HG03159 (cell line): ENCODE measurements at regions not wholly inside any gene's neighbourhood (a gene's known extent, or its start where the extent isn't known, plus 50 kb on each side); places are given as distances from the start of the nearest gene placed in this dataset.
"Not testable (repeated sequence)": the region's sequence is repeated elsewhere in the genome, so short reads cannot be mapped to it uniquely, and the experiment has no call there.

ENCODE experiments used
- ATAC-seq: cut with Tn5 transposase; IDR thresholded peaks from one replicate; pipeline ENCODE4 v1.9.1; 2021; ENCODE audit warnings: mild to moderate bottlenecking, moderate library complexity; ENCODE audit not compliant: unreplicated experiment

- no peak for ATAC-seq
Observed at GRCh38 chr6:144392536-144392935, 107.4 kb downstream of the UTRN start.

GRCh38 chr6:144394210-144394609 is 109.1 kb downstream of the UTRN start:
- no peak for ATAC-seq

- no peak for ATAC-seq
Observed at GRCh38 chr6:144395014-144395413, 109.9 kb downstream of the UTRN start.

- ATAC-seq, result no peak
Observed at GRCh38 chr6:144395826-144396225, 110.7 kb downstream of the UTRN start.

DNA sequence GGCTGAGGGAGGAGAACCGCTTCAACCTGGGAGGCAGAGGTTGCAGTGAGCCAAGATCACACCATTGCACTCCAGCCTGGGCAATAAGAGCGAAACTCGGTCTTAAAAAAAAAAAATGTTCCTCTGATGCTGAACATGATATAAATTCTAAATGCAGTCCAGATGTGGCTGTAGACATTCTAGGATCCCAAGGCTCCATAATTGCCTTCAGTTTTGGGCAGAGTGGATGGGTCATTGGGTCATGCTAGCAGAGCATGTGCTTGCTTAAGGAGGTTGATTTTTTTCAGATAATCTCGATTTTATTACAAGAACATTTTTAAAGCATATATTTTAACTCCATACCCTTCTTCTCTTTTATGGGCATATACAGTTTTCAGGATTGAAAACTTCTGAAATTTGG is 112.0 kb downstream of the UTRN start:
- no peak for ATAC-seq

- no peak for ATAC-seq
Observed at GRCh38 chr6:144400321-144400720, 115.2 kb downstream of the UTRN start.

DNA sequence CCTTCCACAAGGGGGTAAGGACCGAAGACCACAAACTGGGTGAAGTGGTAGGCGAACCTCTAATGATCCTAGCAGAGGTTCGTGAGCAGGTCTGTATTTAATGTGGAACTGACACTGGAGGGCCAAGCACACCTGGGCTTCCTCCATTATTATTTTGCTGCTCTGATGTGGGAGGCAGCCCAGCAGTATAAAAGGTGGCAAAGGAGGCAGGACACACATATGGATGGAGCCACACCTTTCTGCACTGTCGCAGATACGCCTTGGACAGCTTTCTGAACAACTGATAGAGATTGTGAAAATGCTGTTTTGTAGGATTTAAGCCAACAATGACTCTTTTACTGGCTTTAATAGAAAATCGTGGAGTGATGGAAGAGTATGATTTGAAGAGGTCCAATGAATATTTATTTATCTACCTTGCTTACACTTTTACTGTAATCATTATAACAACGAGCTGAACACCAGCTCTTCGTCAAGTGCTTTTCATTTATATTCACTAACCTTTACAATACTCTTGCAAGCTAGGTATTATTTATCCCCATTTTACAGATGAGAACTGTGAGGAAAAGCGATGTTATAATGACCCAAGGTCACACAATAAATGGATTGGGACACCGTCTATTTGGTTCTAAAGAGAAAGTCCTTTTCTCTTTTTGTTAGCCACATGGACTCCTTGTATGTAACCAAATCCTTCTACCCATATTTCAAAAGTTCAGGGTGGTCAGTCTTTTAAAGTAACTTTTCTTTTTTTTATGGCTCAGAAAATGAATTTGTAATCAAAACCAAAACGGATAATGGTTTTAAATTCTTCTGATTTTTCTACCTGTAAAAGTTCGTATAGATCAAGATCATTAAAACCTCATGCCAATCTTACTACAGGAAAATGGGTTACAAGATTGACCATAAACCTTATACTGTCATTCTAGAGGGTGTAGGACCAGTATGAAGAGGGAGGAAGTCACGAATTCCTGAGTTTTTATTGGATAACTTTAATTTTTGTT is 116.9 kb downstream of the UTRN start:
- no peak for ATAC-seq

DNA sequence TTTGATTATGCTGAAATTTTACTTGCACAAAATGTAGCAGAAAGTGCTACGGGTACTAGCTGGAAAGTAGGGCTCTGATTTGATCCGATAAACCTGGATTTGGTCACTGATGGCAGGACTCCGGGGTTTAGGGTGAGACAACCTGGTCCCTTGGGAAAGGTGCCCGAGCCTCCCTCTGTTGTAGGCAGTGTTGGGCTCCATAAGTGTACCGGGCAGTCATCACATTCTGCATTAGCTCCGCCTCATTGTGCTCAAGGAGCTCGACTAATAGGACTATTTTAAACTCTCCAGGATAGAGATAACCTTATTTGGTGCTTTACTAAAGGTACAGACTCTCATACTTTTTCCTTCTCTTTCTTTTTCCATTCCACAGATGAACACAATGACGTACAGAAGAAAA is 117.6 kb downstream of the UTRN start:
- no peak for ATAC-seq

GRCh38 chr6:144405163-144405562 is 120.0 kb downstream of the UTRN start:
- no peak for ATAC-seq

DNA sequence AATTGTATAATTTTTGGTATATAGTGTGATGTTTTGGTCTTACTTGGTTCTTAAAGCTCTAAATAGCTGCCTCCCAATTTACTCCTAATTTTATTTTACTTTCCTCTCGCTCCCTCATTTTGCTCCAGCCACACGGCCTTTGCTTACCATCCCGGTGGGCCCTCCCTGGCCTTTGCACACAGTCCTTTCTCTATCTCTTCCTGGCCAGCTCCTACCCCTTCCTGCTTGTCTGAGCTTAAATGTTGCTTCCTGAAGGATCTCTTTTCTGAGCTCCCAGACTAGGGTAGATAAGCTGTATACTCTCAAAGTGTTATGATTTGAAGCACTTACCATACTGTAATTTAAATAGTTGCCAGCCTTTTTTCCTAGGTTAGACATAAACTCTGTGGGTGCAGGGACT is 121.7 kb downstream of the UTRN start:
- ATAC-seq, result no peak

GRCh38 chr6:144408161-144408560 is 123.0 kb downstream of the UTRN start:
- ATAC-seq, result no peak

DNA sequence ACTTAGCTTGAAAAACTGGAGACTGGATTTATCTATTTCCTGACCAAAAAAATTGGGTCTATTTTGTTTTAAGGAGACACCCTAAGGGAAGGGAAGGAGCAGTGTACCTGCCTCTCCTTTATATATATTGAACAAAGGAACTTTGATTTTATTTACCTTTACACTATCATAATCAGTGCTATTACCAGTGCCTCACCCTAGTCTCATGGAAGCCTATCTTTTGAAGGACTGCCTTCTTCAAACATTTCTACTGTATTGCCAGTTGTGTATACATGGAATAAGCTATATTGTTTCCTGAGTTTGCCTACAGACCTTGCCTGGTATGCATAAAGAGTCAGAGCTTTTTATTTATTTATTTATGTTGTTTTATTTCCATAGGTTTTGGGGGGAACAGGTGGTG is 124.9 kb downstream of the UTRN start:
- ATAC-seq, result no peak

- ATAC-seq, result not testable (repeated sequence)
Observed at GRCh38 chr6:144410574-144410973, 125.4 kb downstream of the UTRN start.

DNA sequence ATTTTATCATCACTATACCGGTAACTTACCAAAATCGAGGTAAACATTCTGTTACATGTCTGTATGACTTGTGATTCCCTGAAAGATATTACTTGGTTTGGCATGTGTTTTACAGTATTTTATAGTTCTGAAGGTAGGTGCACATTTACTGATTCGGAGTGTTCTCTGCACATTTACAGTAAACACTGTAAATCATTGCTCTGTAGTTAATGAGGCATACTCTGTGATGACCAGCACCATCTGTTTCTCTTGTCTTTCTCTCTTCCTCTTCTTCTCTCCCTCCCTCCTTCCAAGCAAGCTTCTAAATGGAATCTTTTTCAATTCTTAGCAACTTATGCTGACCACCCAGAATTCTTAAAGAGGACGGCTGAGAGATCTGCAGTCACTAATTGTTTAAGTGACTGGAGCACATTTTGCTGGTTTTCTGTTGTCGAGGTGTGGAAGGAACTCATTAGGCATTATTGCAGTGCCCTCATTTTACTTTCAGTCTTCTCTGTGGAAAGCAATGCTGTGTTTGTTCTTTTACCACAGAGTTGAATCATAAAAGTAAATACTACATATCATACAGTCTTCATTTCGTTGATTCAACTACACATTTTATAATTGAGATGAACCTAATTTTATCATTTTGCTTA is 126.5 kb downstream of the UTRN start:
- peak; percentile 52 for ATAC-seq

DNA sequence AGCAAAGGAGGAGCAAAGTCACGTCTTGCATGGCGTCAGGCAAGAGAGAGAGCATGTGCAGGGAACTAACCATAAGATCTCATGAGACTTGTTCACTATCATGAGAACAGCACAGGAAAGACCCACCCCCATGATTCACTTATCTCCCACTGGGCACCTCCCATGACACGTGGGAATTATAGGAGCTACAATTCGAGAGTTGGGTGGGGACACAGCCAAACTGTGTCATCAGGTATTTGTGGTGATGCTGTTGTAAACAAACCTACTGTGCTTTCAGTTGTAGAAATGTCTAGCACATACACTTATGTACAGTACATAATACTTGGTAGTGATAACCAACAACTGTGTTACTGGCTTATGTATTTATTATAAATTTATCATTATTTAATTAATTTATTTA is 128.3 kb downstream of the UTRN start:
- no peak for ATAC-seq

- ATAC-seq, result no peak
Observed at GRCh38 chr6:144415014-144415413, 129.9 kb downstream of the UTRN start.

GRCh38 chr6:144415835-144416237 is 130.7 kb downstream of the UTRN start:
- ATAC-seq, result no peak

- no peak for ATAC-seq
Observed at GRCh38 chr6:144416244-144416643, 131.1 kb downstream of the UTRN start.

DNA sequence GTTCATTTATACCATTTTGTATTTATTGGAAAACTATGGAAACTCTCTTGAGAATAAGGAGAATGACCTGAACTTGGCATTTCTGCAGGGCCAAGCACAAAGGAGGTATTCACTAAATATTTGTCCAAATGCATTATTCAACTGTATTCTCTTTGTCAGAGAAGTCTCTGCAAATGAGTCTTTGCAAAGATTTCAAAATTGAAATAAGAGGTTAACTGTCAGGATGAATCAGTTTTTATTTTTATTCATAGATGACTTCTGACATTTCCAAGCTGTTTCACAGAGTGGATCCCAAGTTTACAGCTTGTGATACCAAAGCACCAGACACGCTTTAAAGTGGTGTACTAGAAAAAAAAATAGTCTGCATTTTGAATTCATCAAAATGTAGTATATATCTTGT is 131.6 kb downstream of the UTRN start:
- ATAC-seq, result no peak

GRCh38 chr6:144417681-144418080 is 132.5 kb downstream of the UTRN start:
- ATAC-seq, result no peak

GRCh38 chr6:144418959-144419545 is 133.9 kb downstream of the UTRN start:
- ATAC-seq, result no peak

GRCh38 chr6:144423167-144423566 is 138.0 kb downstream of the UTRN start:
- ATAC-seq, result no peak
